ENCODE measurements at regions not wholly inside any gene's neighbourhood (a gene's known extent, or its start where the extent isn't known, plus 50 kb on each side); places are given as distances from the start of the nearest gene placed in this dataset.

GRCh38 chr2:149701241-149701640 is 113.7 kb upstream of the MMADHC start:
- 83 to 100% (median 91%) methylated on average over 2 of the region's 2 CpGs for WGBS, 4 donors
- TF ChIP-seq POLR2A (IDR thresholded peaks at IDR 0.05) (no peak), CTCF (IDR thresholded peaks at IDR 0.05) (no peak)
- ATAC-seq = no peak

DNA sequence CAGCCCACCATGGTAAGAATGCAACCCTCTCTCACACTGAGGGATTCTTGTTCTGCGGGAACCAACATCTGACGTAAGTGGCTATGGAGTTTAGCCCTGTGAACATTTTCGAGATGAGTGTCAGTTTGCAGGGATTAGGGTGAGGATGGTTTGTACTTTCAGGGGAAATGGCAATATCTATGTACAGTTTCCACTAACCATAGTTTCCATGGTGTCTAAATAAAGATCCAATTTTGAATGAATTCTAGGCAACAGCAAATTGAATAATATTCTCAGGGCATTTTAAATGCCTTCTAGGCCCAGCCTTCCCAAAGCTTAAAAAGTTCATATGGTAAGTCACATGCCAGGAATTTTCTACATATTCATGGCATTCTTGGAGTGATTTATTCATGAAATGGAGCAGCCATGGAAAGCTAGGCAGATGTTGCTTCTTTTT is 105.4 kb upstream of the MMADHC start:
- ATAC-seq (no peak), DNase-seq (no peak)
- Histone ChIP-seq H3K9me3 (peaks cover 0 to 9% (median 0%) of the 10 kb centered on the region in 12 donors), H3K27ac (no peak overlapping the region), H3K27me3 (no peaks in the 10 kb centered on the region), H3K4me3 (no peak overlapping the region), H3K4me1 (no peaks in the 10 kb centered on the region), H3K36me3 (no peaks in the 10 kb centered on the region)
- WGBS, 4 donors = 80 to 90% (median 83%) methylated on average over 3 of the region's 3 CpGs
- no peak for TF ChIP-seq POLR2A (IDR thresholded peaks at IDR 0.05)
- TF ChIP-seq CTCF (IDR thresholded peaks at IDR 0.05) = no peak
- intact Hi-C loops (cut with DNase I) = no loop called here

More at GRCh38 chr2:149701241-149701640, 113.7 kb upstream of the MMADHC start:
- no peak for DNase-seq
- intact Hi-C loops (cut with DNase I) = no loop called here
- Histone ChIP-seq H3K4me3 (no peak overlapping the region), H3K27ac (no peak overlapping the region), H3K36me3 (no peaks in the 10 kb centered on the region), H3K9me3 (no peaks in the 10 kb centered on the region), H3K4me1 (no peaks in the 10 kb centered on the region), H3K27me3 (no peaks in the 10 kb centered on the region)

DNA sequence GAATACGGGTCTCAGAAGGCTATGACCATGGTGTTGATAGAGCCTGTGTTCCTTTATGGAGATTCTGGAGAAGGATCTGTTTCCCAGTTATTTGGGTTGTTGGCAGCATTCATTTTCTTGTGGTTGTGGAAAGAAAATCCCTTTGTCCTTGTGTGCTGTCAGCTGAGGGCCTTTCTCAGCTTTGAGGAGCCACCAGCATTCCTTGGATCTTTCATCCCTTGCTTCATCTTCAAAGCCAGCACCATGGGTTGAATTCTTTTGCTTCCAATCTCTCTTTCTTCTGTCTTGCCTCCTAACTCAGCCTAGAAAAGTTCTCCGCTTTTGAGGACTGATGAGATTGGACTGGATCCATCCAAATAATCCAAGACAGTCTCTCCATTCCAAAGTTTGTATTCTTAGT is 103.2 kb upstream of the MMADHC start:
- Histone ChIP-seq H3K4me1 (peaks cover 0 to 9% (median 0%) of the 10 kb centered on the region in 12 donors), H3K4me3 (no peak overlapping the region), H3K27me3 (no peaks in the 10 kb centered on the region), H3K36me3 (no peaks in the 10 kb centered on the region), H3K9me3 (peaks cover 0 to 9% (median 0%) of the 10 kb centered on the region in 12 donors), H3K27ac (no peak overlapping the region)
- intact Hi-C loops (cut with DNase I) = no loop called here
- no peak for DNase-seq
- TF ChIP-seq CTCF (IDR thresholded peaks at IDR 0.05) = no peak
- 79 to 92% (median 90%) methylated on average over 2 of the region's 2 CpGs for WGBS, 4 donors
- ATAC-seq = no peak

DNA sequence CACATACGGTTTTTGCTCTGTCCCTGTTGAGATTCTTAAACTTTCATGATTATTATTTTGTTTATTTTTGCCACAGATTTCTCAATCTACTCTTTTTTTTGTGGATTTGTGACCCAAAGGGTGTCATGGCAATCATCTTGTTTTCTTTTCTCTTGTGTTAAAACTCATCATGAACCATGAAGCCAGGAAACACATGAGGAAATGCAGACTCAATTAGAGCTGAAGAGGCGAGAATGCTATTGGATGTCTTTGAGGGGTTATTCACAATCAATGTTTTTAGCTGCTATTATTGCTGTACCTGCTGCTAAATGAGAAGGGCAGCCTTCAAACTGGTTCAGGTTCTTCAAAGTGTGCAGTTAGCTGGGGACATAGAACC is 99.5 kb upstream of the MMADHC start:
- Histone ChIP-seq H3K36me3 (no peaks in the 10 kb centered on the region), H3K9me3 (peaks cover 0 to 8% (median 0%) of the 10 kb centered on the region in 12 donors), H3K4me3 (no peak overlapping the region), H3K4me1 (peaks cover 0 to 9% (median 0%) of the 10 kb centered on the region in 12 donors), H3K27ac (peak overlapping the region in 1 of 12 donors; percentile 13), H3K27me3 (no peaks in the 10 kb centered on the region)
- no peak for ATAC-seq
- TF ChIP-seq CTCF (IDR thresholded peaks at IDR 0.05) = no peak
- no peak for TF ChIP-seq POLR2A (IDR thresholded peaks at IDR 0.05)
- 61 to 75% (median 68%) methylated on average over 2 of the region's 2 CpGs for WGBS, 4 donors
- DNase-seq = no peak
- intact Hi-C loops (cut with DNase I) = no loop called here
